CD4-positive, alpha-beta T cell (primary cell): ENCODE measurements at regions not wholly inside any gene's neighbourhood (a gene's known extent, or its start where the extent isn't known, plus 50 kb on each side); places are given as distances from the start of the nearest gene placed in this dataset.

Experiments
- ATAC-seq: fragments of 200-7000 bp; cut with Tn5 transposase; one replicate; pipeline ENCODE4 v1.10.0; 2022; ENCODE audit warnings: mild to moderate bottlenecking; ENCODE audit not compliant: poor library complexity
- CTCF ChIA-PET: fragments of 350-600 bp; sonication (Branson Sonifier 250); formaldehyde crosslinking; loops from one replicate; lab custom pipeline; 2021; ENCODE audit warnings: antibody characterized with exemption, inconsistent platforms; lab: Charles Lee
- POLR2A ChIA-PET: fragments of 350-600 bp; sonication (Branson Sonifier 250); formaldehyde crosslinking; loops from one replicate; lab custom pipeline; 2021; ENCODE audit warnings: antibody characterized with exemption, inconsistent platforms; lab: Charles Lee
- DNase-seq, 14 experiments: peaks; one replicate each; pipeline ENCODE4 v3.0.0-alpha.2; 2013 to 2020; ENCODE audit warnings: mixed read lengths in 2 of 14
- H3K27ac ChIP-seq, 2 donors: one replicate each; pipeline versions ENCODE4 v1.5.1 to v1.7.0; 2013; ENCODE audit warnings: low read length in 2 of 2, low read depth in 1 of 2, mild to moderate bottlenecking in 1 of 2
- H3K27me3 ChIP-seq, 2 experiments: 1 replicate in 1 of 2; 2 replicates in 1 of 2; pipeline versions ENCODE4 v1.6.1 to v1.7.0; 2013; ENCODE audit warnings: low read length in 2 of 2, control low read depth in 1 of 2, mild to moderate bottlenecking in 1 of 2, moderate library complexity in 1 of 2; ENCODE audit not compliant: insufficient read depth in 2 of 2, control insufficient read depth in 1 of 2
- H3K36me3 ChIP-seq: one replicate; pipeline ENCODE4 v1.6.1; 2013; ENCODE audit warnings: low read length, control low read depth; ENCODE audit not compliant: insufficient read depth
- H3K4me1 ChIP-seq: one replicate; pipeline ENCODE4 v1.6.1; 2013; ENCODE audit warnings: low read length, control low read depth; ENCODE audit not compliant: insufficient read depth
- H3K4me3 ChIP-seq: one replicate; pipeline ENCODE4 v1.5.1; 2013; ENCODE audit warnings: mild to moderate bottlenecking, low read length, moderate library complexity
- H3K9me3 ChIP-seq, 2 experiments: 1 replicate in 1 of 2; 2 replicates in 1 of 2; pipeline versions ENCODE4 v1.6.1 to v1.7.0; 2013; ENCODE audit warnings: low read length in 2 of 2, mild to moderate bottlenecking in 2 of 2, control low read depth in 1 of 2, moderate library complexity in 1 of 2; ENCODE audit not compliant: control insufficient read depth in 1 of 2, insufficient read depth in 1 of 2
- H3K27ac Mint-ChIP-seq: one replicate; pipeline ENCODE4 v1.8.0; 2020; ENCODE audit warnings: mixed read lengths
- H3K27me3 Mint-ChIP-seq: one replicate; pipeline ENCODE4 v1.8.0; 2021; ENCODE audit warnings: mixed read lengths
- H3K36me3 Mint-ChIP-seq: one replicate; pipeline ENCODE4 v1.8.0; 2021; ENCODE audit warnings: low read depth, mixed read lengths
- H3K4me1 Mint-ChIP-seq: one replicate; pipeline ENCODE4 v1.8.0; 2021; ENCODE audit warnings: low read depth, mixed read lengths
- H3K4me3 Mint-ChIP-seq: one replicate; pipeline ENCODE4 v1.8.0; 2020; ENCODE audit warnings: mild to moderate bottlenecking, mixed read lengths
- H3K9me3 Mint-ChIP-seq: one replicate; pipeline ENCODE4 v1.8.0; 2020; ENCODE audit warnings: mixed read lengths
- CTCF ChIP-seq: fragments of 200-600 bp; IDR thresholded peaks from one replicate; pipeline ENCODE4 v1.8.0; 2022; ENCODE audit warnings: antibody characterized with exemption, mild to moderate bottlenecking
- intact Hi-C, 2 experiments: fragments of 100-400 bp; cut with DNase I in 1 of 2; cut with micrococcal nuclease in 1 of 2; formaldehyde crosslinking; loops; one replicate each; pipeline versions ENCODE4 v1.15.1 to v1.9.0; 2023 to 2025; cut with DNase I, micrococcal nuclease

- Histone ChIP-seq H3K36me3 (no peaks in the 10 kb centered on the region), H3K4me1 (no peaks in the 10 kb centered on the region), H3K27ac (no peak overlapping the region), H3K27me3 (no peaks in the 10 kb centered on the region), H3K4me3 (no peak overlapping the region), H3K9me3 (peaks cover 0 to 14% of the 10 kb centered on the region in 2 experiments)
- ATAC-seq (no peak), DNase-seq (no peak)
- Mint-ChIP-seq H3K27me3 (peaks cover 4% of the 10 kb centered on the region), H3K4me3 (no peak overlapping the region), H3K36me3 (no peaks in the 10 kb centered on the region), H3K27ac (no peak overlapping the region), H3K4me1 (no peaks in the 10 kb centered on the region), H3K9me3 (no peaks in the 10 kb centered on the region)
- no peak for TF ChIP-seq CTCF
- intact Hi-C loops = no loop called here
- ChIA-PET POLR2A (no interaction called here), CTCF (no interaction called here)
Observed at GRCh38 chr11:115067900-115068530, 389.7 kb downstream of the NXPE2 start.

GRCh38 chr11:115069599-115069998 lies 391.3 kb downstream of the NXPE2 start:
- no peak for DNase-seq
- Mint-ChIP-seq H3K4me1 (no peaks in the 10 kb centered on the region), H3K27ac (no peak overlapping the region), H3K4me3 (no peak overlapping the region), H3K27me3 (peaks cover 4% of the 10 kb centered on the region), H3K36me3 (no peaks in the 10 kb centered on the region), H3K9me3 (no peaks in the 10 kb centered on the region)
- no peak overlapping the region for H3K4me3 ChIP-seq
- no peaks in the 10 kb centered on the region for H3K27me3 ChIP-seq
- H3K9me3 ChIP-seq = peaks cover 0 to 12% of the 10 kb centered on the region in 2 experiments
- ChIA-PET POLR2A (no interaction called here), CTCF (no interaction called here)
- H3K4me1 ChIP-seq = no peaks in the 10 kb centered on the region
- no peak overlapping the region for H3K27ac ChIP-seq
- no peaks in the 10 kb centered on the region for H3K36me3 ChIP-seq
- intact Hi-C loops = no loop called here
- no peak for TF ChIP-seq CTCF
- ATAC-seq = no peak

GRCh38 chr11:115075356-115075755 lies 397.0 kb downstream of the NXPE2 start:
- ChIA-PET CTCF (no interaction called here), POLR2A (no interaction called here)
- no peak for TF ChIP-seq CTCF
- Mint-ChIP-seq H3K27me3 (peaks cover 4% of the 10 kb centered on the region), H3K4me1 (no peaks in the 10 kb centered on the region), H3K27ac (no peak overlapping the region), H3K4me3 (no peak overlapping the region), H3K36me3 (no peaks in the 10 kb centered on the region), H3K9me3 (no peaks in the 10 kb centered on the region)
- Histone ChIP-seq H3K36me3 (no peaks in the 10 kb centered on the region), H3K27me3 (no peaks in the 10 kb centered on the region), H3K27ac (no peak overlapping the region), H3K4me1 (no peaks in the 10 kb centered on the region), H3K4me3 (no peak overlapping the region), H3K9me3 (peaks cover 0 to 6% of the 10 kb centered on the region in 2 experiments)
- ATAC-seq = no peak
- DNase-seq = no peak
- intact Hi-C loops = no loop called here
